ENCODE measurements at regions not wholly inside any gene's neighbourhood (a gene's known extent, or its start where the extent isn't known, plus 50 kb on each side); places are given as distances from the start of the nearest gene placed in this dataset.

DNA sequence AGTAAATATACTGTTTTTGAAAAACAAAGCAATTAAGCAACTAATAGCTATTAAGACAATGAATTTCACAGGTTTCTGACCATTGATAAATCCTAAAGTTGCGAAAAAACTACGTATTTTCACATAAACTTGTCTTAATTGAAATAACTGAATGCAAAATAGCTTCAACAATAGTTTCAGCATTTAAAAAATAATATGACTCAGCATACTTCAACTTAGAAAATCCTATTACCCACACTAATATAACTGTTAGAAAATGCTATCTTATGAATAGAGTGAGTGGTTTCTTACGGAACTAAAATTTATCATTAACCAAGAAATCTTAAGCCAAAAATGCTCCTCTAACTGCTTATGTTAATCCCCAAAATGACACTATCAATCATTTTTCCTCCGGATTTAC, 183.9 kb downstream of the AVL9 start:
- TF ChIP-seq CTCF (IDR thresholded peaks at IDR 0.05; ENCODE audit: low read depth, low read length, missing input control), result no peak
- no peak for TF ChIP-seq EGR1 (IDR thresholded peaks at IDR 0.05; ENCODE audit: low read depth in 2 of 2)
- TF ChIP-seq, protein P1, sequence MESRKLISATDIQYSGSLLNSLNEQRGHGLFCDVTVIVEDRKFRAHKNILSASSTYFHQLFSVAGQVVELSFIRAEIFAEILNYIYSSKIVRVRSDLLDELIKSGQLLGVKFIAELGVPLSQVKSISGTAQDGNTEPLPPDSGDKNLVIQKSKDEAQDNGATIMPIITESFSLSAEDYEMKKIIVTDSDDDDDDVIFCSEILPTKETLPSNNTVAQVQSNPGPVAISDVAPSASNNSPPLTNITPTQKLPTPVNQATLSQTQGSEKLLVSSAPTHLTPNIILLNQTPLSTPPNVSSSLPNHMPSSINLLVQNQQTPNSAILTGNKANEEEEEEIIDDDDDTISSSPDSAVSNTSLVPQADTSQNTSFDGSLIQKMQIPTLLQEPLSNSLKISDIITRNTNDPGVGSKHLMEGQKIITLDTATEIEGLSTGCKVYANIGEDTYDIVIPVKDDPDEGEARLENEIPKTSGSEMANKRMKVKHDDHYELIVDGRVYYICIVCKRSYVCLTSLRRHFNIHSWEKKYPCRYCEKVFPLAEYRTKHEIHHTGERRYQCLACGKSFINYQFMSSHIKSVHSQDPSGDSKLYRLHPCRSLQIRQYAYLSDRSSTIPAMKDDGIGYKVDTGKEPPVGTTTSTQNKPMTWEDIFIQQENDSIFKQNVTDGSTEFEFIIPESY (IDR thresholded peaks at IDR 0.05), result no peak
- TF ChIP-seq FOXA1 (IDR thresholded peaks at IDR 0.05), result no peak
- no peak for TF ChIP-seq YY1 (IDR thresholded peaks at IDR 0.05)
- TF ChIP-seq RXRA (IDR thresholded peaks at IDR 0.05), result no peak
- no peak for TF ChIP-seq HNF4A (conservative IDR thresholded peaks at IDR 0.05)
- TF ChIP-seq GABPA (IDR thresholded peaks at IDR 0.05 in 1 of 2, conservative IDR thresholded peaks at IDR 0.05 in 1 of 2), result no peak
- no peak for TF ChIP-seq JUND (IDR thresholded peaks at IDR 0.05)
- TF ChIP-seq RAD21 (IDR thresholded peaks at IDR 0.05), result no peak
- TF ChIP-seq, protein P2, sequence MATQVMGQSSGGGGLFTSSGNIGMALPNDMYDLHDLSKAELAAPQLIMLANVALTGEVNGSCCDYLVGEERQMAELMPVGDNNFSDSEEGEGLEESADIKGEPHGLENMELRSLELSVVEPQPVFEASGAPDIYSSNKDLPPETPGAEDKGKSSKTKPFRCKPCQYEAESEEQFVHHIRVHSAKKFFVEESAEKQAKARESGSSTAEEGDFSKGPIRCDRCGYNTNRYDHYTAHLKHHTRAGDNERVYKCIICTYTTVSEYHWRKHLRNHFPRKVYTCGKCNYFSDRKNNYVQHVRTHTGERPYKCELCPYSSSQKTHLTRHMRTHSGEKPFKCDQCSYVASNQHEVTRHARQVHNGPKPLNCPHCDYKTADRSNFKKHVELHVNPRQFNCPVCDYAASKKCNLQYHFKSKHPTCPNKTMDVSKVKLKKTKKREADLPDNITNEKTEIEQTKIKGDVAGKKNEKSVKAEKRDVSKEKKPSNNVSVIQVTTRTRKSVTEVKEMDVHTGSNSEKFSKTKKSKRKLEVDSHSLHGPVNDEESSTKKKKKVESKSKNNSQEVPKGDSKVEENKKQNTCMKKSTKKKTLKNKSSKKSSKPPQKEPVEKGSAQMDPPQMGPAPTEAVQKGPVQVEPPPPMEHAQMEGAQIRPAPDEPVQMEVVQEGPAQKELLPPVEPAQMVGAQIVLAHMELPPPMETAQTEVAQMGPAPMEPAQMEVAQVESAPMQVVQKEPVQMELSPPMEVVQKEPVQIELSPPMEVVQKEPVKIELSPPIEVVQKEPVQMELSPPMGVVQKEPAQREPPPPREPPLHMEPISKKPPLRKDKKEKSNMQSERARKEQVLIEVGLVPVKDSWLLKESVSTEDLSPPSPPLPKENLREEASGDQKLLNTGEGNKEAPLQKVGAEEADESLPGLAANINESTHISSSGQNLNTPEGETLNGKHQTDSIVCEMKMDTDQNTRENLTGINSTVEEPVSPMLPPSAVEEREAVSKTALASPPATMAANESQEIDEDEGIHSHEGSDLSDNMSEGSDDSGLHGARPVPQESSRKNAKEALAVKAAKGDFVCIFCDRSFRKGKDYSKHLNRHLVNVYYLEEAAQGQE (IDR thresholded peaks at IDR 0.05), result no peak
- TF ChIP-seq, protein P3, sequence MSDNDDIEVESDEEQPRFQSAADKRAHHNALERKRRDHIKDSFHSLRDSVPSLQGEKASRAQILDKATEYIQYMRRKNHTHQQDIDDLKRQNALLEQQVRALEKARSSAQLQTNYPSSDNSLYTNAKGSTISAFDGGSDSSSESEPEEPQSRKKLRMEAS (IDR thresholded peaks at IDR 0.05), result no peak
